ENCODE measurements at regions not wholly inside any gene's neighbourhood (a gene's known extent, or its start where the extent isn't known, plus 50 kb on each side); places are given as distances from the start of the nearest gene placed in this dataset.

GRCh38 chr10:44295644-44296241, 89.2 kb downstream of the CXCL12 start:
- Histone ChIP-seq H3K4me3 (ENCODE audit: extremely low read depth in 1 of 4, insufficient read depth in 2 of 4, low read depth in 3 of 4, low read length in 4 of 4) (no peak overlapping the region), H3K18ac (ENCODE audit: extremely low read depth, low read length) (0 out of 2 replicates have a peak overlapping the region, but pooled peaks have one; percentile 9), H3K79me2 (ENCODE audit: control insufficient read depth in 1 of 2, insufficient read depth in 2 of 2, low read length in 2 of 2) (no peaks in the 10 kb centered on the region), H4K8ac (ENCODE audit: extremely low read depth, insufficient read depth, low read length) (no peak overlapping the region), H2AK5ac (ENCODE audit: low read depth, low read length) (peak overlapping the region; percentile 100), H3K27me3 (replicated peaks in 1 of 4; ENCODE audit: control insufficient read depth in 3 of 4, extremely low read depth in 1 of 4, insufficient read depth in 3 of 4, low read length in 3 of 4) (peaks cover 0 to 15% (median 8%) of the 10 kb centered on the region in 4 experiments; a peak in 6 of 7 replicates), H4K91ac (replicated peaks; ENCODE audit: insufficient read length, low read length) (peak overlapping the region; percentile 94), H4K5ac (ENCODE audit: insufficient read length, low read depth, low read length) (no peak overlapping the region), H3K9ac (replicated peaks in 1 of 4; ENCODE audit: extremely low read depth in 1 of 4, low read depth in 3 of 4, low read length in 3 of 4) (no peak overlapping the region), H3K23me2 (ENCODE audit: low read depth, low read length) (peaks cover 11% of the 10 kb centered on the region), H3K56ac (replicated peaks; ENCODE audit: insufficient read length, low read depth, low read length) (no peak overlapping the region), H3K9me3 (ENCODE audit: insufficient read depth in 2 of 2, low read depth in 1 of 2, low read length in 1 of 2) (no peaks in the 10 kb centered on the region), H3K14ac (ENCODE audit: insufficient read length) (no peak overlapping the region), H2BK5ac (ENCODE audit: low read depth, low read length) (peak overlapping the region; percentile 20; the same call in 1 of the 2 replicates), H3K4ac (replicated peaks; ENCODE audit: insufficient read length, low read depth, low read length) (no peak overlapping the region), H2BK12ac (ENCODE audit: low read depth, low read length) (peak overlapping the region; percentile 88), H2BK15ac (ENCODE audit: low read length) (peak overlapping the region; percentile 62), H3K36me3 (ENCODE audit: control insufficient read depth in 2 of 4, insufficient read depth in 4 of 4, low read length in 3 of 4) (no peaks in the 10 kb centered on the region), H3K23ac (ENCODE audit: insufficient read length) (peak overlapping the region; percentile 77), H2AFZ (ENCODE audit: low read length) (no peak overlapping the region), H3K4me1 (replicated peaks in 1 of 4; ENCODE audit: control insufficient read depth in 3 of 4, insufficient read depth in 4 of 4, low read length in 3 of 4) (peaks cover 2 to 20% (median 17%) of the 10 kb centered on the region in 4 experiments; a peak in 6 of 7 replicates), H4K20me1 (replicated peaks in 1 of 2; ENCODE audit: control insufficient read depth in 1 of 2, insufficient read depth in 2 of 2, low read length in 2 of 2) (no peaks in the 10 kb centered on the region), H3K27ac (ENCODE audit: low read depth, low read length) (no peak overlapping the region), H2BK20ac (ENCODE audit: low read length) (no peak overlapping the region), H2BK120ac (replicated peaks; ENCODE audit: low read depth, low read length) (peak overlapping the region; percentile 70), H3K79me1 (ENCODE audit: low read depth, low read length) (peaks cover 3% of the 10 kb centered on the region; the same call in 1 of the 2 replicates), H3K4me2 (ENCODE audit: insufficient read depth in 1 of 2, low read depth in 2 of 2, low read length in 2 of 2) (no peak overlapping the region)
- 72% methylated on average over 3 of the region's 3 CpGs; no CpG with 5 or more reads in 1 of the 2 experiments for WGBS, 2 experiments (ENCODE audit: extremely low coverage in 1 of 2, insufficient coverage in 1 of 2, insufficient read length in 1 of 2, insufficient replicate concordance in 2 of 2, low coverage in 1 of 2, low lambda C conversion rate in 2 of 2, missing lambda C conversion rate in 1 of 2)
- no peak for FAIRE-seq
- DNase-seq (ENCODE audit: low read depth in 1 of 2, low spot score in 2 of 2): no peak
- POLR2A ChIA-PET (ENCODE audit: partially characterized antibody): interaction anchor here (1.1 kb wide), 1 partner anchor 61 kb away, joined by 3 read pairs; no protein-coding TSS in a partner anchor
- TF ChIP-seq CTCF (IDR thresholded peaks at IDR 0.05; ENCODE audit: control extremely low read depth in 1 of 3, insufficient read depth in 1 of 3, low read depth in 1 of 3, low read length in 3 of 3) (no peak), SUZ12 (IDR thresholded peaks at IDR 0.05; ENCODE audit: low read length) (no peak), POLR2AphosphoS5 (IDR thresholded peaks at IDR 0.05; ENCODE audit: low read depth, low read length) (no peak), TCF12 (IDR thresholded peaks at IDR 0.05; ENCODE audit: low read depth, low read length) (no peak)
- CTCF ChIA-PET (ENCODE audit: partially characterized antibody): interaction anchor here (1.2 kb wide), 1 partner anchor 13 kb away, joined by 3 read pairs; no protein-coding TSS in a partner anchor

All from H1 (cell line).